HEK293T (cell line): ENCODE measurements at regions not wholly inside any gene's neighbourhood (a gene's known extent, or its start where the extent isn't known, plus 50 kb on each side); places are given as distances from the start of the nearest gene placed in this dataset.

Source experiments
- CTCF ChIA-PET: fragments of 350-600 bp; formaldehyde crosslinking; extraction: SDS; loops from one replicate; lab custom pipeline; 2021; ENCODE audit warnings: antibody characterized with exemption, inconsistent platforms; lab: Yijun Ruan, JAX
- POLR2A ChIA-PET: fragments of 350-600 bp; formaldehyde crosslinking; extraction: SDS; loops from one replicate; lab custom pipeline; 2020; ENCODE audit warnings: antibody characterized with exemption, inconsistent platforms; lab: Yijun Ruan, JAX
- DNase-seq: peaks from one replicate; pipeline ENCODE4 v3.0.0; 2012; ENCODE audit warnings: mixed read lengths; ENCODE audit errors: extremely low spot score
- ARNT ChIP-seq: fragments of 450-650 bp; IDR thresholded peaks from 2 replicates; pipeline ENCODE4 v1.6.1; 2017; ENCODE audit warnings: mild to moderate bottlenecking
- BHLHE40 ChIP-seq: fragments of 450-650 bp; IDR thresholded peaks from 2 replicates; pipeline ENCODE4 v1.6.1; 2016; ENCODE audit warnings: mild to moderate bottlenecking, moderate library complexity, borderline replicate concordance
- CTBP1 ChIP-seq: fragments of 450-650 bp; IDR thresholded peaks from 2 replicates; pipeline ENCODE4 v1.6.1; 2016; ENCODE audit warnings: borderline replicate concordance
- ELF4 ChIP-seq: fragments of 450-650 bp; IDR thresholded peaks from 2 replicates; pipeline ENCODE4 v1.6.1; 2017; ENCODE audit warnings: antibody characterized with exemption
- FOXA1 ChIP-seq: fragments of 450-650 bp; IDR thresholded peaks from 2 replicates; pipeline ENCODE4 v1.6.1; 2016; ENCODE audit warnings: mild to moderate bottlenecking
- FOXK2 ChIP-seq: fragments of 450-650 bp; IDR thresholded peaks from 2 replicates; pipeline ENCODE4 v1.6.1; 2016; ENCODE audit warnings: mild to moderate bottlenecking
- FOXM1 ChIP-seq: fragments of 450-650 bp; IDR thresholded peaks from 2 replicates; pipeline ENCODE4 v1.6.1; 2017; ENCODE audit warnings: mild to moderate bottlenecking, borderline replicate concordance
- HDGF ChIP-seq: fragments of 450-650 bp; IDR thresholded peaks from 2 replicates; pipeline ENCODE4 v1.6.1; 2017; ENCODE audit warnings: antibody characterized with exemption, borderline replicate concordance
- L3MBTL2 ChIP-seq: fragments of 450-650 bp; conservative IDR thresholded peaks from 2 replicates; pipeline ENCODE4 v1.6.1; 2016; ENCODE audit warnings: mild to moderate bottlenecking
- LEF1 ChIP-seq: fragments of 450-650 bp; IDR thresholded peaks from 2 replicates; pipeline ENCODE4 v1.6.1; 2017; ENCODE audit warnings: mild to moderate bottlenecking, borderline replicate concordance
- NFRKB ChIP-seq: fragments of 450-650 bp; IDR thresholded peaks from 2 replicates; pipeline ENCODE4 v1.6.1; 2016; ENCODE audit warnings: mild to moderate bottlenecking, moderate library complexity
- PKNOX1 ChIP-seq: fragments of 450-650 bp; IDR thresholded peaks from 2 replicates; pipeline ENCODE4 v1.6.1; 2016
- SP1 ChIP-seq: fragments of 450-650 bp; IDR thresholded peaks from 2 replicates; pipeline ENCODE4 v1.6.1; 2017
- SUZ12 ChIP-seq: fragments of 450-650 bp; IDR thresholded peaks from 2 replicates; pipeline ENCODE4 v1.6.1; 2016; ENCODE audit warnings: mild to moderate bottlenecking
- TARDBP ChIP-seq: fragments of 450-650 bp; IDR thresholded peaks from 2 replicates; pipeline ENCODE4 v1.6.1; 2016
- ZNF384 ChIP-seq: fragments of 450-650 bp; IDR thresholded peaks from 2 replicates; pipeline ENCODE4 v1.6.1; 2016

- DNase-seq = no peak
- ChIA-PET POLR2A (no interaction called here), CTCF (no interaction called here)
- TF ChIP-seq HDGF (no peak), L3MBTL2 (no peak), SUZ12 (no peak), BHLHE40 (no peak), PKNOX1 (no peak), NFRKB (no peak), ZNF384 (no peak), TARDBP (no peak), SP1 (no peak), FOXK2 (no peak), FOXM1 (no peak), CTBP1 (no peak), ARNT (no peak), LEF1 (no peak), ELF4 (no peak), FOXA1 (no peak)
These were observed 241.3 kb downstream of the ARAP2 start for GRCh38 chr4:36003051-36003450.

GRCh38 chr4:36004204-36004851, 240.0 kb downstream of the ARAP2 start:
- CTCF ChIA-PET = no interaction called here
- no peak for TF ChIP-seq FOXM1
- no peak for DNase-seq
- POLR2A ChIA-PET = no interaction called here

- ChIA-PET CTCF (no interaction called here), POLR2A (no interaction called here)
- DNase-seq = no peak
- no peak for TF ChIP-seq ELF4
- TF ChIP-seq ARNT = no peak
- TF ChIP-seq SUZ12 = no peak
- TF ChIP-seq ZNF384 = no peak
- TF ChIP-seq HDGF = no peak
- no peak for TF ChIP-seq PKNOX1
- TF ChIP-seq NFRKB = no peak
- TF ChIP-seq FOXK2 = no peak
- no peak for TF ChIP-seq SP1
- no peak for TF ChIP-seq LEF1
- no peak for TF ChIP-seq L3MBTL2
- TF ChIP-seq CTBP1 = no peak
- no peak for TF ChIP-seq FOXA1
These were observed 238.1 kb downstream of the ARAP2 start for GRCh38 chr4:36006226-36006625.

- ChIA-PET CTCF (no interaction called here), POLR2A (no interaction called here)
- no peak for DNase-seq
- TF ChIP-seq ARNT = no peak
- no peak for TF ChIP-seq SUZ12
- no peak for TF ChIP-seq PKNOX1
- TF ChIP-seq FOXA1 = no peak
- no peak for TF ChIP-seq HDGF
- no peak for TF ChIP-seq NFRKB
- TF ChIP-seq L3MBTL2 = no peak
- TF ChIP-seq FOXK2 = no peak
- no peak for TF ChIP-seq SP1
- no peak for TF ChIP-seq ELF4
- no peak for TF ChIP-seq BHLHE40
- TF ChIP-seq LEF1 = no peak
- TF ChIP-seq ZNF384 = no peak
- no peak for TF ChIP-seq TARDBP
- TF ChIP-seq CTBP1 = no peak
- TF ChIP-seq FOXM1 = no peak
These were observed 233.9 kb downstream of the ARAP2 start for GRCh38 chr4:36010397-36010929.

- CTCF ChIA-PET = no interaction called here
- TF ChIP-seq HDGF = no peak
- TF ChIP-seq ARNT = no peak
- TF ChIP-seq ELF4 = no peak
- TF ChIP-seq SUZ12 = no peak
- TF ChIP-seq L3MBTL2 = no peak
- no peak for TF ChIP-seq FOXK2
- no peak for TF ChIP-seq PKNOX1
- TF ChIP-seq BHLHE40 = no peak
- no peak for TF ChIP-seq NFRKB
- TF ChIP-seq TARDBP = no peak
- no peak for TF ChIP-seq FOXA1
- no peak for DNase-seq
- POLR2A ChIA-PET = no interaction called here
These were observed 232.9 kb downstream of the ARAP2 start for GRCh38 chr4:36011381-36011780.
